ENCODE measurements at regions not wholly inside any gene's neighbourhood (a gene's known extent, or its start where the extent isn't known, plus 50 kb on each side); places are given as distances from the start of the nearest gene placed in this dataset.
"Not testable (repeated sequence)": the region's sequence is repeated elsewhere in the genome, so short reads cannot be mapped to it uniquely, and the experiment has no call there.

DNA sequence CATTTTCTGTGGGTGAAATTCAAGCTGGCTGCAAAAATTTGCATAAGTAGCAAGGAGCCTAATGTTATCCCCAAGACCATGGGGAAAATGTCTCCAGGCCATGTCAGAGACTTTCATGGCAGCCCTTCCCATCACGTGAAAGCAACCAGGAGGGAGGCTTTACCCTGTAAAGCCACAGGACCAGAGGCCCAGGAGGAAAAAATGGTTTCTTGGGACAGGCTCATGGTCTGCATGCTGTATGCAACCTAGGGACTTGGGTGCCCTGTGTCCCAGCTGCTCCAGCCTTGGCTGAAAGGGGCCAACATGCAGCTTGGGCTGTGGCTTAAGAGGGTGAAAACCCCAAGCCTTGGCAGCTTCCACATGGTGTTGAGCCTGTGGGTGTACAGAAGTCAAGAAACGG, 489.3 kb downstream of the PRR16 start:
- TF ChIP-seq, protein P1, sequence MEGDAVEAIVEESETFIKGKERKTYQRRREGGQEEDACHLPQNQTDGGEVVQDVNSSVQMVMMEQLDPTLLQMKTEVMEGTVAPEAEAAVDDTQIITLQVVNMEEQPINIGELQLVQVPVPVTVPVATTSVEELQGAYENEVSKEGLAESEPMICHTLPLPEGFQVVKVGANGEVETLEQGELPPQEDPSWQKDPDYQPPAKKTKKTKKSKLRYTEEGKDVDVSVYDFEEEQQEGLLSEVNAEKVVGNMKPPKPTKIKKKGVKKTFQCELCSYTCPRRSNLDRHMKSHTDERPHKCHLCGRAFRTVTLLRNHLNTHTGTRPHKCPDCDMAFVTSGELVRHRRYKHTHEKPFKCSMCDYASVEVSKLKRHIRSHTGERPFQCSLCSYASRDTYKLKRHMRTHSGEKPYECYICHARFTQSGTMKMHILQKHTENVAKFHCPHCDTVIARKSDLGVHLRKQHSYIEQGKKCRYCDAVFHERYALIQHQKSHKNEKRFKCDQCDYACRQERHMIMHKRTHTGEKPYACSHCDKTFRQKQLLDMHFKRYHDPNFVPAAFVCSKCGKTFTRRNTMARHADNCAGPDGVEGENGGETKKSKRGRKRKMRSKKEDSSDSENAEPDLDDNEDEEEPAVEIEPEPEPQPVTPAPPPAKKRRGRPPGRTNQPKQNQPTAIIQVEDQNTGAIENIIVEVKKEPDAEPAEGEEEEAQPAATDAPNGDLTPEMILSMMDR (IDR thresholded peaks at IDR 0.05), result not testable (repeated sequence)
- TF ChIP-seq POLR2A (IDR thresholded peaks at IDR 0.05), result not testable (repeated sequence)
